NCI-H2107 treated with DMSO at 0.1 percent for 48 hours (cell line): ENCODE measurements at regions not wholly inside any gene's neighbourhood (a gene's known extent, or its start where the extent isn't known, plus 50 kb on each side); places are given as distances from the start of the nearest gene placed in this dataset.
"Not testable (repeated sequence)": the region's sequence is repeated elsewhere in the genome, so short reads cannot be mapped to it uniquely, and the experiment has no call there.

Source experiments
- DNase-seq: peaks from one replicate; lab custom pipeline; 2025; ENCODE audit not compliant: unreplicated experiment; lab: John Stamatoyannopoulos, UW

- no peak for DNase-seq
Measured at GRCh38 chr2:116491292-116491691, 1323.2 kb upstream of the DDX18 start.

GRCh38 chr2:116499389-116499788, 1315.1 kb upstream of the DDX18 start:
- DNase-seq, result no peak

- peak; percentile 5 for DNase-seq
Measured at GRCh38 chr2:116510117-116510671, 1304.3 kb upstream of the DDX18 start.

- no peak for DNase-seq
Measured at GRCh38 chr2:116511426-116511825, 1303.1 kb upstream of the DDX18 start.

GRCh38 chr2:116513991-116514390, 1300.5 kb upstream of the DDX18 start:
- no peak for DNase-seq

- no peak for DNase-seq
Measured at GRCh38 chr2:116517936-116518335, 1296.6 kb upstream of the DDX18 start.

GRCh38 chr2:116537811-116538210, 1276.7 kb upstream of the DDX18 start:
- DNase-seq, result no peak

- DNase-seq, result no peak
Measured at GRCh38 chr2:116545286-116546068, 1269.0 kb upstream of the DDX18 start.

- not testable (repeated sequence) for DNase-seq
Measured at GRCh38 chr2:116552738-116553419, 1261.6 kb upstream of the DDX18 start.

- DNase-seq, result no peak
Measured at GRCh38 chr2:116580209-116580608, 1234.3 kb upstream of the DDX18 start.

- no peak for DNase-seq
Measured at GRCh38 chr2:116582850-116583249, 1231.6 kb upstream of the DDX18 start.

- no peak for DNase-seq
Measured at GRCh38 chr2:116585669-116586327, 1228.7 kb upstream of the DDX18 start.

- DNase-seq, result no peak
Measured at GRCh38 chr2:116586328-116586689, 1228.2 kb upstream of the DDX18 start.
